ENCODE measurements at regions not wholly inside any gene's neighbourhood (a gene's known extent, or its start where the extent isn't known, plus 50 kb on each side); places are given as distances from the start of the nearest gene placed in this dataset.
"Not testable (repeated sequence)": the region's sequence is repeated elsewhere in the genome, so short reads cannot be mapped to it uniquely, and the experiment has no call there.

DNA sequence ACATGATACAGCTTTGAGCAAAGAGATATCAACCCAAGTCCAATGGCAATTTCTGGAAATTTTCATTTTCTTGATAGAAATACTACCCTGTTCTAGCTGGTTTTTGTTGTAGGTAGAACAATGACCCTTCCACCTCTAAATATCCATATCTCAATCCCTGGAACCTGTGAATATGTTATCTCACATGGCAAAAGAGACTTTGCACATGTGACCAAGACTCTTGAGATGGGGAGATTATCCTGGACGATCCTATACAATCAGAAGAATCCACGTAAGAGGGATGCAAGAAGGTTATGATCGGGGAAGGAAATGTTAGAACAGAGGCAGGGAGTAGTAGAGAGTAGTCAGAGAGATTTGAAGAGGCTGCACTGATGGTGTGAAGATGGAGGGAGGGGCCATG lies 124.9 kb downstream of the CCDC71L start:
- no peak for DNase-seq (ENCODE audit: low spot score)
- in situ Hi-C loops (cut with HindIII; ENCODE audit: low sequenced_read_pairs), result no loop called here

DNA sequence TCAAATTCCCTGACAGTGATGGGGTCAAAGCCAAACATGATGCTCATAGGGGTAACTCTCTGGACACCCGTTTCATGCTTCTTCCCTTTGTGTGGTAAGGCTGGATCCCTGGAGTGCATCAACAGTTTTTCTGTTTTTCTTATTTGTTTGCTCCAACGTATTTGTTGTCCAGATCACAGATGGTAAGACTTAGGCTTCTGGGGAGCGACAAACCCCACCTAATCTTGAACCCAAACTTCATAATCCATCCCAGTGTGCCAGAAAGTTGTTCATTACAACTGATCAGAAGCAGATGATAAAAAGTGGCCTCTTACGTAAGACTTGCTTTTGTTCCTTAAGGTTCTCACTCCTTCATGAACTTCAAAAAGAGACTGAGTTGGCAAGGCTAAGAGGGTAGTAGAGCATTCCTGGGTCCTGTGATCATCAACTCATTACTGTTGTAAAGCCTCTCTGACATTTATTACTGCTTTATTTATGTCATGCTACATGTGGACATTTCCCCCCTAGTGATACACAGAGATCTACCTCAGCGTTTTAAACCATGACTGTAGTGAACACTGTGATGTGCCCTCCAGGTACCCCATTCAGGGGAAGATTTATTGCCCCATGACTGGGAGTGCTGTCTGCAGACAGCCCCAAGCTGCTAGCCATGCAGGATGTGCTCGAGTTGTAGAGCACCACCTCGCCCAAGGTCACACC lies 125.6 kb downstream of the CCDC71L start:
- in situ Hi-C loops (cut with HindIII; ENCODE audit: low sequenced_read_pairs), result no loop called here

DNA sequence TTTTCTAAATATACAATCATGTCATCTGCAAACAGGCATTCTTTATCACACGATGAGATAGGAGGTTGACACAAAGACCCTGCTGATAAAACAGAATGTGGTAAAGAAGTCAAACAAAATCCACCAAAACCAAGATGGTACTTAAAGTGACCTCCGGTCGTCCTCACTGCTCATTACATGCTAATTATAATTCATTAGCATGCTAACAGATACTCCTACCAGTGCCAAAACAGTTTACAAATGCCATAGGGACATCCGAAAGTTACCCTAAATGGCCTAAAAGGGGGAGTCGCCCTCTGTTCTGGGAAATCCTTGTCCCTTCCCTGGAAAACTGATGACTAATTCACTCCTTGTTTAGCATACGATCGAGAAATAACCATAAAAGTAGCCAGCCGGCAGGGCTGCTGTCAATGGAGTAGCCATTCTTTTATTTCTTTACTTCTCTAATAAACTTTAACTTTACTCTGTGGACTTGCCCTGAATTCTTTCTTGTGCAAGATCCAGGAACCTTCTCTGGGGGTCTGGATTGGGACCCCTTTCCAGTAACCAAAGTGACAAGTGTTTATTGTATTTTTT lies 126.6 kb downstream of the CCDC71L start:
- DNase-seq (ENCODE audit: low spot score), result no peak
- in situ Hi-C loops (cut with HindIII; ENCODE audit: low sequenced_read_pairs), result no loop called here

More for the DNA sequence above, 125.6 kb downstream of the CCDC71L start:
- DNase-seq (ENCODE audit: low spot score), result no peak

DNA sequence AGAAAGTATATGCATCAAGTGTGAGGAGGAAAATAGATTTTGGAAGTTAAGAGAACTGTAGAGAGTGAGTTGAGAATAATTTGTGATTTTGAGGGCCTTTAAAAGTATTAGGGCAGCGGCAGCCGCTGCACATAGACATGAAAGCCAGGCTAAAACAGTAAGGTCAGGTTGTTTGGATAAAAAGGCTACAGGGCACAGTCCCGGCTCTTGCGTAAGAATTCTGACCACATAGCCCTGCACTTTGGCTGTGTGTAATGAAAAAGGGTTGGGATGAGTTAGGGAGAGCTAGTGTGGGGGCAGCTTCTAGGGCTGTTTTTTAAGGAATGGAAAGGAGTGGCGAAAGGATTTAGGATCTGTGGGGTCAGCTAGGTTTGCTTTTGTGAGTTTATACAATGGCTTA lies 130.8 kb downstream of the CCDC71L start:
- in situ Hi-C loops (cut with HindIII; ENCODE audit: low sequenced_read_pairs); DNase-seq (ENCODE audit: low spot score): not testable (repeated sequence)

DNA sequence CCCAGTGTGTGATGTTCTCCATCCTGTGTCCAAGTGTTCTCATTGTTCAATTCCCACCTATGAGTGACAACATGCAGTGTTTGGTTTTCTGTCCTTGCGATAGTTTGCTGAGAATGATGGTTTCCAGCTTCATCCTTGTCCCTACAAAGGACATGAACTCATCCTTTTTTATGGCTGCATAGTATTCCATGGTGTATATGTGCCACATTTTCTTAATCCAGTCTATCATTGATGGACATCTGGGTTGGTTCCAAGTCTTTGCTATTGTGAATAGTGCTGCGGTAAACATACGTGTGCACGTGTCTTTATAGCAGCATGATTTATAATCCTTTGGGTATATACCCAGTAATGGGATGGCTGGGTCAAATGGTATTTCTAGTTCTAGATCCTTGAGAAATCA lies 134.3 kb downstream of the CCDC71L start:
- in situ Hi-C loops (cut with HindIII; ENCODE audit: low sequenced_read_pairs); DNase-seq (ENCODE audit: low spot score): not testable (repeated sequence)

DNA sequence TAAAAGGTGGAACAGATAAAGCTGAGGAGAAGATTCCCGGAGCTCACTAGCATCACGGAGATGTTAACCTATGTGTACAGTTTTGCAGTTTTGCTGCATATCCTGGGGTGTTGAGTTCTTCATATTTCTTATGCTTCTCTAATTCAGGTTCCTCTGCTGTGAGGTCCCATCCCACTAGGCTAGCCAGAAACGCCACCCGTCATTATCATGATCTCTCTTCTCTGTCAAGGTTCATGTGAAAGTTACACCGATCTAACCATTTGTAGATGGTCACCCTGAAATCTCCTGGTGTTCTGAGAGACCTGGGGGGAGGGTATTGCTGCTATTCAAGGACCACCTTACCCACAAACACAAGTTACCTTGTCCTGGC lies 136.3 kb downstream of the CCDC71L start:
- no peak for DNase-seq (ENCODE audit: low spot score)
- in situ Hi-C loops (cut with HindIII; ENCODE audit: low sequenced_read_pairs), result no loop called here

DNA sequence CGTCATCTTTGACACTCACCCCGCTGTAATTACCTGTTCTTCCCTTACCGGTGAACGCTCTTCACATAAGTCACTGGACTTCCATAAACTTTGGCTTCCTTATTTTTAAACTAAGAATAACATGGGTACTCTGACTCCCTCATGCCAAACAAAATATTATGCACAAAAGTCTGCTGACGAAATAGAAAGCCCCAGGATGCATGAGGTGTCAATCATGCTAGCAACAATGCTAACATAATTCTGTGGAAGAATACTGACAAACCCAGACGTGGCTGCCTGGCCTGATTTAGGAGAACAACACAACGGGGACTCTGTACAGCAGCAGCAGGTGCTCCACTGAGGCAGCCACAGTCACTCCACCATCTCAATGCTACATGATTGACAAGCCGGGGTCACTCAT lies 137.5 kb downstream of the CCDC71L start:
- in situ Hi-C loops (cut with HindIII; ENCODE audit: low sequenced_read_pairs), result no loop called here
- no peak for DNase-seq (ENCODE audit: low spot score)

DNA sequence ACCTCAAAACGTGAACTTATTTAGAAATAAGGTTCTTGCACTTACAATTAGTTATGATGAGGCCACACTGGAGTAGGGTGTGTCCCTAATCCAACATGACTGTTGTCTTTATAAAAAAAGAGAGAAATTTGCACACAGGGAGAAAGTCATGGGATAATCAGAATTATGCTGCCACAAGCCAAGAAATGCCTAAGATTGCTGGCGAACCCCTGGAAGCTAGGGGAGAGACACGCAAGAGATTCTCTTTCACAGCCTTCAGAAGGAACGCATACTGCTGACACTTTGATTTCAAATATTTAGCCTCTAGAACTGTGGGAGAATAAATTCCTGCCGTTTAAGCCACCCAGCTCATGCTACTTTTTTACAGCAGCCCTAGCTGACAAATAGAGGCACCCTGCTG lies 138.3 kb downstream of the CCDC71L start:
- in situ Hi-C loops (cut with HindIII; ENCODE audit: low sequenced_read_pairs), result no loop called here
- no peak for DNase-seq (ENCODE audit: low spot score)

DNA sequence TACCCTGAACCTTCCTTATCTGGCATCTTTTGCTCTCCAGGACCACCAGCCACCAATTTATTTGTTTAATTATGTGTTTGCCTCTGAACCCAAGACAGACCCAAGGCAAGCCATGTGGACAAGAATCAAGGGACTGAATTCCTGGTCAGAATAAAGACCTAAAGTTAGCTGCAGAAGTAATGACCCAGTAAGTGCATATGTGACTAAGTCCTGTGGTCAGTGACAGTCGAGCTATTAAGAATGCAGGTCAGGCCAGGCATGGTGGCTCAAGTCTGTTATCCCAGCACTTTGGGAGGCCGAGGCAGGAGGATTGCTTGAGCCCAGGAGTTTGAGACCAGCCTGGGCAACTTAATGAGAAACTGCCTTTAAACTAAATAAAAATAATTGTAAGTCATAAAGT lies 139.4 kb downstream of the CCDC71L start:
- no peak for DNase-seq (ENCODE audit: low spot score)
- in situ Hi-C loops (cut with HindIII; ENCODE audit: low sequenced_read_pairs), result no loop called here

DNA sequence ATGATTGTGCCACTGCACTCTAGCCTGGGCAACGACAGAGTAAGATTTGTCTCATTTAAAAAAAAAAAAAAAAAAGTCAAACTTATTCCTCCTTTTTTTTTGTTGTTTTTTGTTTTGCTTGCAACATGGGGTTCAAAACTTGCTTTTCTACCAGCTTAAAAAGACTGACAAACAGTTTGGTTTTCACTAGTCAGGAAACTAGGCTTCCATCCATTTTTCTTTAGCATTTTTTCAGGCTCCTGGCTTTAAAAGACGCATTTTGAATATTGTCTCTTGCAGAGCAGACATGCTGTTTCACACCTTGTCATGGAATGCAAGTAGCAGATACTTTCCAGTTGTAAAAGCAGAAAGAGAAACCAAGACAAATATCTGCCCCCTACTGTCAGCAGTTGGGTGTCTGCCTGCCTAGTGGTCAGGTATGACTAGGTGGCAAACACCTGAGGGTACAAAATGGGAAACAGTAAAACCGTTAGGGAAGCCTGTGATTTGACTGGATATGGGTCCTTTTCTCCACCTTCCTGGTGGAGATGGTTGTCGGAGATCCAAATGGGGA lies 139.9 kb downstream of the CCDC71L start:
- in situ Hi-C loops (cut with HindIII; ENCODE audit: low sequenced_read_pairs), result no loop called here

DNA sequence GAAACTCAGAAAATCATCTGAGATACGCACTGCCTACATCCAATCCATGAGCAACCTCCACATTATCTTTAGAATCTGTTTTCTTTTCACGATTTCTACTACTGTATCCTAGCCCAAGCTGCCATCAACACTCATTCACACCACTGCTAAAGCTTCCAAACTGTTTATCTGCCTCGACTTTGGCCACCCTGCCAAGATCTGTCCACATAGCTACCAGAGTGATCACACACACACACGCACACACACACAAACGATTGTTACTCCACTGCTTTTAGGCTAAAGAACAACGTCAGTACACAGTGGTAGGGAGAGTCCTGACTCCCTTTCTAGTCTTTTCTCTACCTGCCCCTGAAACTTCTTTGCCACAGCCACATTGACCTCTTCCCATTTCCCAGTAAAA lies 142.0 kb downstream of the CCDC71L start:
- DNase-seq (ENCODE audit: low spot score), result no peak
- in situ Hi-C loops (cut with HindIII; ENCODE audit: low sequenced_read_pairs), result no loop called here

More for the DNA sequence above, 139.9 kb downstream of the CCDC71L start:
- DNase-seq (ENCODE audit: low spot score), result no peak

DNA sequence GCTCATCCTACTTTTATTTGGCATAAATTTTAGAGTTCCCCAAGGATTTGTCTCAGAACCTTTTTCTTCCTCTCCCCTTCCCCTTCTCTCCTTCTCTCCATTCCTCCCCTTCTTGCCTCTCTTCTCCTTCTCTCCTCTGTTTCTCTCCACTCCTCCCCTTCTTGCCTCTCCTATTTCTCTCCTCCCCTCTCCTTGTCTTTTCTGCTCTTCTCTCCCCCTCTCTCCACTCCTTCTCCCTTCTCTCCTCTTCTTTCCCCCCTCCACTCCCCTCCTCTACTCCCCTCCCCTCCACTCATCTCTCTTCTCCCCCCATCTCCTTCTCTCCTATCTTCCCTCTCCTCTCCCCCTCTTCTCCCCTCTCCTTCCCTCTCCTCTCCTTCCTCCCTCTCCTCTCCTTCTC lies 142.7 kb downstream of the CCDC71L start:
- DNase-seq (ENCODE audit: low spot score), result no peak
- in situ Hi-C loops (cut with HindIII; ENCODE audit: low sequenced_read_pairs), result no loop called here

DNA sequence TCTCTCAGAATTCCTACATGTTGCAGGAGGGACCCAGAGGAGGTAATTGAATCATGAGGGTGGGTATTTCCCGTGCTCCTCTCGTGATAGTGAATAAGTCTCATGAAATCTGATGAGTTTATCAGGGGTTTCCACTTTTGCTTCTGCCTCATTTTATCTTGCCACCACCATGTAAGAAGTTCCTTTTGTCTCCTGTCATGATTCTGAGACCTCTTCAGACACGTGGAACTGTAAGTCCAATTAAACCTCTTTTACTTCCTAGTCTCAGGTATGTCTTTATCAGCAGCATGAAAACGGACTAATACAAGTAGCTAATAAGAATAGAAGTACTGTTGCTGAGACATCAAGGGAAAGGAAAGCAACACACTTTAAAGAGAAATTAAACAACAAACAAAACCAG lies 143.4 kb downstream of the CCDC71L start:
- in situ Hi-C loops (cut with HindIII; ENCODE audit: low sequenced_read_pairs), result no loop called here
- DNase-seq (ENCODE audit: low spot score), result no peak

DNA sequence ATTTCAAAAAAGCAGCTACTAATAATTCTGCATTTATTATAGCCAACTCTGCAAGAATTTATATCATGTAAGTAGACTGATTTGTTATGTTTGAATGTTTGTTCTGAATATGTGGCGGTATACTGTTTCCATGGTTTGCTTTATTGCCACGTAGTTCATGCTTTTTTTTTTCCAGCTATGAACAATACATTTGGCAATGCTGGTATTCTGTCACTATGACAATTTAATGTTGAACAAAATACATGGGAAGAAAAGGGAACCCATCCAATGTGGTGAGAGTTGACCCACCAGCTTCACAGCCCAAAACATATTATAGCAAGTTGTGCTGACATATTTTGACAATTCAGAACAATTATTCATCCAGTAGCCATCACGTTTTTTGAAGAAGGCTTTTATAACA lies 145.6 kb downstream of the CCDC71L start:
- DNase-seq (ENCODE audit: low spot score), result no peak
- in situ Hi-C loops (cut with HindIII; ENCODE audit: low sequenced_read_pairs), result no loop called here

DNA sequence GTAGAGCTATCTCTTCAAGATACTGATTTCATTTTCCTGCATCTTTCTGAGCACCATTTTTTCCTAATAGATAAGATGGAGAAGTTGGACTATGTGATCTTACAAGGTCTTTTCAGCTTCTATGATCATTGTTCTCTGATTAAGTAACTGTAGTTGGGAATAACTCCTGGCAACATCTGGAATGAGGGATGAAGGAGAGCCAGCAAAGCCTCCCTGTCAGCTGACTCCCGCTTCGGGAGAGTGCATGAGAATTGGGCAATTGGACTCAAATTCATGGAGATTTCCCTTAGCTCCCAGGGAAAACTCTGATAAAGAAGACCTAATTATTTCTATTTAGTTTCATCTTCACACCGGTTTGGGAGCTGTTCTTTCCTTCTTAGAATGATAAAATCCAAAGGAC lies 146.1 kb downstream of the CCDC71L start:
- in situ Hi-C loops (cut with HindIII; ENCODE audit: low sequenced_read_pairs), result no loop called here
- no peak for DNase-seq (ENCODE audit: low spot score)

DNA sequence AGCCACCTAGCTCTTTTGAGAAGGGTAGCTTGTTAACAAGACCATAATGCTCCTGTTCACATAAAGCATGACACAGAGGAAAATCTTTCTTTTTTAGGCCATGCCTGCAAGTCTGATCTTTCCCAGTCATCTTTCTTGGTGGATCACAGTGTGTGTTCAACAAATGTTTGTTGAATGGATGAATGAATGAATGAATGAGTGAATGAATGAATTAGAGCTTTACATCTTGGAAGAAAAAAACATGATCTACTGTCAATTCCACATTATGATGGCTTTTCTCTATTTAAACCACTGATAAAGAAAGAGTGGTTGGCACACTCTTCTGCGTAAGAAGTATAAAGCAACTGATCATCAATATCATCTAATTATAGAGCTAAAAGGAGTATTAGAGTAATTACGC lies 148.7 kb downstream of the CCDC71L start:
- DNase-seq (ENCODE audit: low spot score), result no peak
- in situ Hi-C loops (cut with HindIII; ENCODE audit: low sequenced_read_pairs), result no loop called here

DNA sequence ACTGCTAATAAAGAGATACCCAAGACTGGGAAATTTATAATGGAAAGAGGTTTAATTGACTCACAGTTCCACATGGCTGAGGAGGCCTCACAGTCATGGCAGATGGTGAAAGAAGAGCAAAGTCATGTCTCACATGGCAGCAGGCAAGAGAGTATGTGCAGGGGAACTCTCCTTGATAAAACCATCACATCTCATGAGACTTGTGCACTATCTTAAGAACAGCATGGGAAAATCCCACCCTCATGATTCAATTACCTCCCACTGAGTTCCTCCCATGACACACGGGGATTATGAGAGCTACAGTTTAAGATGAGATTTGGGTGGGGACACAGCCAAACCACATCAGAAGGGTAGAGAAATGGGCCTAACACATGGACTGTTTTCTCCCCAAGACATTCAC lies 156.3 kb downstream of the CCDC71L start:
- in situ Hi-C loops (cut with HindIII; ENCODE audit: low sequenced_read_pairs), result no loop called here

DNA sequence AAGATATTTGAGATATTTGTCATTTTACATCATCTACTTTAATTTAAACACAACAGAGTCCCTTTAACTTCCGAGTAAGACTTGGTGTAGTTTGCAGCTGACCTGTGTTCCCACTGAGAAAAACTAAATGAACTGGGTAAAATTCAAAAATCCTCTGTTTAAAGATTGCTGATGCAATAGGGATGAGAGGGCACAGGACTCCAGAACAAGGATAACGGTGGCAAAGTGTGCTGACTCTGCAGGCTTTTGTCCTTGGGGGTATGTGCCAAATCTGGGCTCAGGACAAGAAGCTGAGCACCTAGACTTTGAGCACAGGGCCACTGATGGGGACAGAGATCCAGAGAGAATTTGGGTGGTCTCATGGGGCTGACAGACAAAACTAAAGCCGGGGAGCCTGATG lies 156.8 kb downstream of the CCDC71L start:
- in situ Hi-C loops (cut with HindIII; ENCODE audit: low sequenced_read_pairs), result no loop called here
- DNase-seq (ENCODE audit: low spot score), result no peak

More for the DNA sequence above, 156.3 kb downstream of the CCDC71L start:
- DNase-seq (ENCODE audit: low spot score), result no peak

DNA sequence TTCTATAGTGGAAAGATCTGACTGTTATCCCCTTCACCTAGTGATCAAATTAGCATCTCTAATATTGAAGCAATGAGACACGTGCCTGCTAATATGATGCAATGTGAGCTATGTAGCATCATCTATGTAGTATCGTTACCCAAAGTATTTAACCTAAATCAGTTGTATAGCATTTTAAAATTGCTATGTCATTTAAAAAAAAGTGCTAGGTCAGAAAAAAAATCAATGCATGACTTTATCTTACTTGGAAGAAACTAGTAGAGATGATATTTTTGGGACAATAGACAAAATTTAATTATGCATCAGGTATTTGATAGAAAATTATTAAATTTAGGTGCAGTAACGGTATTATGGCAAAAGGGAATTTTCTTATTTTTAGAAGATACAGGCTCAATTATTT lies 157.3 kb downstream of the CCDC71L start:
- in situ Hi-C loops (cut with HindIII; ENCODE audit: low sequenced_read_pairs), result no loop called here
- DNase-seq (ENCODE audit: low spot score), result no peak

DNA sequence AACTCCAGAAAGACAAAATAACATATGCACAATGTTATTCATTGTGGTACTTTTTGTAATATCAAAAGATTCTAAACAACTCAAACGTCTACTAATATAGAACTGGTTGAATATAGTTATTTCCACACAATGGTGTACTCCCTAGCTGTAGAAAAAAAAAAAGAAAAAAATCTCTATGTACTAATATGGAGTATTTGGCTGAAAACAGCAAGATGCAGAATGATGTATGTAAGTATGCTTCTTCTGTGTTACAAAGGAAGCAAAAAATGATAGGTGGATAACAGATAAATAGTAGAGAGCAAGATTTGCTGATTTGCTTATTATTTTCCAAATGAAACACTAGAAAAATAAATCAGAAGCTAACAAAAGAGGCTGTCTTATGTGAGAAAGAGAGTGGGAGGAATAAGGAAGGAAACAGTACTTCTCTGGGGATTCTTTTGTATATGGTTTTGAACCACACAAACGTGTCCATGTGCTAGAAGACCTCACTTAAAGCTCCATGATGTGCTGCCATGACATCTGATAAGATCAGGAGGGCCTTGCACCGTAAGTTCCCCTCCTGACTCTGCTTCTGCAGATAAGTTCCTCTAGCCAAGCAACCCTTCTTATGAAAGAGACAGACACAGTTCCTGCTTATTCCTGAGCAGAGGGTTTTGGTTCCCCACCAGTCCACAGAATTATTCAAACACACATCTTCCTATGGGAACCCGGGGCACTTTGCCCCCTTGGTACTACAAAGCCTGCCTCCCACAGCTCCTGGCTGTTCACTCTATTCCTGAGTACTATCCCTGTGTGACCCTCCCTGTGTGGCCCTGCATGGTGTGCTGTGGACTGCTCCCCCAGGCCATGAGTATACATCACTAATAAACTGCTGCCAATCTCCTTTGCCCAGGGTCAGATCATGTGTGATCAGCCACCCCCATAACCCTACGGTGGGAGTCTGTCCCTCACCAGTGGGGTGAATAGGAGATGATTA lies 159.1 kb downstream of the CCDC71L start:
- no peak for DNase-seq (ENCODE audit: low spot score)
- in situ Hi-C loops (cut with HindIII; ENCODE audit: low sequenced_read_pairs), result no loop called here

All from G401 (cell line).